Endothelial cell (in vitro differentiated cells): ENCODE measurements at regions not wholly inside any gene's neighbourhood (a gene's known extent, or its start where the extent isn't known, plus 50 kb on each side); places are given as distances from the start of the nearest gene placed in this dataset.

Experiments
- DNase-seq: peaks from one replicate; pipeline ENCODE4 v3.0.0; 2021; ENCODE audit warnings: low spot score
- H3K27ac Mint-ChIP-seq: one replicate; pipeline ENCODE4 v1.8.0; 2021; ENCODE audit warnings: mixed read lengths, inconsistent platforms; ENCODE audit not compliant: unreplicated experiment
- H3K27me3 Mint-ChIP-seq: one replicate; pipeline ENCODE4 v1.8.0; 2021; ENCODE audit warnings: mild to moderate bottlenecking, moderate library complexity, mixed read lengths, inconsistent platforms; ENCODE audit not compliant: unreplicated experiment
- H3K36me3 Mint-ChIP-seq: one replicate; pipeline ENCODE4 v1.8.0; 2021; ENCODE audit warnings: mild to moderate bottlenecking, low read depth, mixed read lengths, inconsistent platforms; ENCODE audit not compliant: unreplicated experiment
- H3K4me1 Mint-ChIP-seq: one replicate; pipeline ENCODE4 v1.8.0; 2021; ENCODE audit warnings: mild to moderate bottlenecking, mixed read lengths, inconsistent platforms; ENCODE audit not compliant: unreplicated experiment
- H3K4me3 Mint-ChIP-seq: one replicate; pipeline ENCODE4 v1.8.0; 2021; ENCODE audit warnings: mild to moderate bottlenecking, mixed read lengths, inconsistent platforms; ENCODE audit not compliant: unreplicated experiment
- H3K9me3 Mint-ChIP-seq: one replicate; pipeline ENCODE4 v1.8.0; 2021; ENCODE audit warnings: mixed read lengths, inconsistent platforms; ENCODE audit not compliant: unreplicated experiment
- CTCF ChIP-seq: fragments of 200-600 bp; sonication (generic); IDR thresholded peaks from one replicate; pipeline ENCODE4 v1.5.0; 2021; ENCODE audit warnings: antibody characterized with exemption; ENCODE audit not compliant: unreplicated experiment

GRCh38 chr18:8504880-8505435 is 104.3 kb upstream of the RAB12 start:
- DNase-seq = no peak
- no peaks in the 10 kb centered on the region for H3K36me3 Mint-ChIP-seq
- H3K4me3 Mint-ChIP-seq = no peak overlapping the region
- no peak for TF ChIP-seq CTCF
- H3K9me3 Mint-ChIP-seq = no peaks in the 10 kb centered on the region
- no peak overlapping the region for H3K27ac Mint-ChIP-seq
- H3K27me3 Mint-ChIP-seq = no peaks in the 10 kb centered on the region
- no peaks in the 10 kb centered on the region for H3K4me1 Mint-ChIP-seq

DNA sequence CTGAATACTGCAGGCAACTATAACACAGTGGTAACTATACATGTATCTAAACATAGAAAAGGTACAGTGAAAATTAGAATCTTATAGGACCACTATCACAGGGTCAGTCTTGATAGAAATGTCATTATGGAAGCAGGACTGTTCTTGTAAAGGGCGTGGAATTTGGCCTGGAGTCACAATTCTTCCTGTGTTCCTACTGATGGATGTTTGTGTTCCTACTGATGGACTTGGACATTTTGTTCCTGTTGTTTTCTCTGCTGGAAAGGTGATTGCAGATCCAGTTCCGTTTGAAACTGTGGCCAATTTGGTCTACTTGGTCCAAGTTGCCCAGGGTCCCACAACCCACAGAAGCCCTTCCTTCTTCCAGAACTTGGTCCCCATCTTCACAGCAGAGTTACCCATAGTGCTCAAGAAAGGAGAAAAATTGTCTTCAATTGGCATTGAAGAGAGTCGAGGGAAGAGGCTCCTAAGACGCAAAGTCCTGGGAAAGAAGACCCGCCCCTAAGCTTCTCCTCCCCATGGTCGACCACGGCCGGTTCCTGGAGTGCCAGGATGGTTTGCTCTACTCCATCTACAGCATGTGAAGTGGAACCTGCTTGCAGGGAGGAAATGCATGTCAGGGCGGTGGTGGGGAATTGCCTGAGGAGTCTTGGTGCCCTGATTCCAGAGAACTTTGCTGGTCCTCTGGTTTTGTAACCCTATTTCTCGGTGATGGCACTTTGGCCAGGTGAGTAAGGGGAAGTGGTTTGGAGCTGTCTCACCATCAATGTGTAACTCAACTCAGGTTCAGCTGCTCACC is 102.8 kb upstream of the RAB12 start:
- no peaks in the 10 kb centered on the region for H3K36me3 Mint-ChIP-seq
- no peak overlapping the region for H3K4me3 Mint-ChIP-seq
- H3K27me3 Mint-ChIP-seq = no peaks in the 10 kb centered on the region
- TF ChIP-seq CTCF = no peak
- H3K27ac Mint-ChIP-seq = no peak overlapping the region
- H3K9me3 Mint-ChIP-seq = no peaks in the 10 kb centered on the region
- H3K4me1 Mint-ChIP-seq = no peaks in the 10 kb centered on the region
- no peak for DNase-seq

- H3K27ac Mint-ChIP-seq = no peak overlapping the region
- no peak overlapping the region for H3K4me3 Mint-ChIP-seq
- H3K36me3 Mint-ChIP-seq = no peaks in the 10 kb centered on the region
- peaks cover 2% of the 10 kb centered on the region for H3K27me3 Mint-ChIP-seq
- peak; percentile 58 for TF ChIP-seq CTCF
- no peaks in the 10 kb centered on the region for H3K4me1 Mint-ChIP-seq
- peak; percentile 27 for DNase-seq
- H3K9me3 Mint-ChIP-seq = no peaks in the 10 kb centered on the region
Observed at GRCh38 chr18:8507361-8507760, 101.9 kb upstream of the RAB12 start.

GRCh38 chr18:8507915-8508705 is 101.1 kb upstream of the RAB12 start:
- Mint-ChIP-seq H3K4me1 (no peaks in the 10 kb centered on the region), H3K9me3 (no peaks in the 10 kb centered on the region), H3K27me3 (peaks cover 2% of the 10 kb centered on the region), H3K4me3 (no peak overlapping the region), H3K27ac (no peak overlapping the region), H3K36me3 (no peaks in the 10 kb centered on the region)
- no peak for DNase-seq
- no peak for TF ChIP-seq CTCF
